ENCODE measurements at regions not wholly inside any gene's neighbourhood (a gene's known extent, or its start where the extent isn't known, plus 50 kb on each side); places are given as distances from the start of the nearest gene placed in this dataset.

DNA sequence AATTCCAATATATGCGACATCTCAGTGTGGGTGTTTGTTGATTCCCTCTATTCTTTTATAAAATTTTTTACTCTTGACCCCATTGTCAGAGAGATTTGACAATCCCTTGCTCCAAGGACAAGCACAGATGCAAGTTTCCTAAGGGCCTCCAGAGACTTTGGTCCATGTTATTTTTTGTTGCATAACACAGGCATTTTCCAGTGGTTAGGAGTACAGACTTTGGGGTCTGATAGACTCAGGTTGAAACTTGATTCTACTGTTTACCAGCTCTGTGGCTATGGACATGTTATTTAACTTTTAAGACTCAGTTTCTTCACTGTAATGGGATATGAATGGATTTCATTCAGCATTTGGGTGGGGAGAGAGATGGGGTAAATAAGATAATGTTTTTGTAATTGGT is 361.3 kb downstream of the ENC1 start:
- no peak for DNase-seq

DNA sequence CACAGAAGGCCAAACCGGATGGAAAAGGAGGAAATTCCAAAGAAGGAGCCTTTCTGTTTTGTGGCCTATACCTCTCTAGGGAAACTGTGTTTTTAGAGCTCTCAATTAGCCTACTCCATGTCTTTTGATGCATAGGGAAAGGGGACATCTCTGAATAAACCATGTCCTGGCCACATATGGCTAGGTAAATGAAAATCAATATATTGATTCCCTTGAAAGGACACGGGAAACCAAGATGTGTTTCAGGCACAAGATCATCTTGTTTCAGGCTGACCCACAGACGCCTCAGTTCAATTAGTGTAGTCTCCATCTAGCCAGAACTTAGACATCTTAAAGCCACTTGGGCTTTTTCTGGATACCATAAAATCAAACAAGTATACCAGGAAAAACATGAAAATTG is 363.1 kb downstream of the ENC1 start:
- DNase-seq = no peak

DNA sequence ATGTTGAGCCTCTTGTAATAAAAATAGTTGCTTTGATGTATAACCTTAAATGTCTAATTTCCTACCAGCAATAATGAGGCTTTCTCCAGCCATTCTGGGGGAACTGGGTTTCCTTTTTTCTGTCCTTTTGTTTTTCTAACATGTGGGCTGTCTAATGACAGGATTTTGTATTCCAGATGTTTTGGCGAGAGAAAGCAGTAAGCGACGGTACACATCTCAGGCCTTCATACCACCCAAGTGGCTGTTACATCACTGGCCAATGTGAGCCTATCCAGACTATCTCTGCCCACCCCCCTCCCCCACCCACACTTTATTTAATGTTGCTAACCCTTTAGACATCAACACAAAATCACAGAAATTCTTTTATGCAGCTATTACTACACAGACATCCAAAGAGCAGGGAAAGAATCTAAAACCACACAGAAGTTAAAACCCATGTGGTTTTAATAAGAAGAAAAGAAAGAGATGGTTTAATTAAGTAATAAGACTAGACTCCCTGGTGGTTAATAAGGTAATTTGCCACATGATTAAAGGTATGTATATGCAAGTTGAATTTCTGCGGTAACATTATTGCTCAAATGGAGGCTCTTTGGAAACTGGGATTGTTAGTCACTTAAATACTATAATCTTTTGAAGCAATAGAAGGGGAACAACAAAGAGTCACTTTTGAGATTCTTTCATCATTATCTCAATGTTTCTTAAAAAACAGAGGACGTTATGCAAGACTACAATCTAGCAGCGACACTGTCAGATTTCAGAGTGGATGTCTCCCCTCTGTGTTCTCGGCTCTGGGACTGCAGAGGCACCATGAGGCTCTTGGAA is 365.1 kb downstream of the ENC1 start:
- no peak for DNase-seq

DNA sequence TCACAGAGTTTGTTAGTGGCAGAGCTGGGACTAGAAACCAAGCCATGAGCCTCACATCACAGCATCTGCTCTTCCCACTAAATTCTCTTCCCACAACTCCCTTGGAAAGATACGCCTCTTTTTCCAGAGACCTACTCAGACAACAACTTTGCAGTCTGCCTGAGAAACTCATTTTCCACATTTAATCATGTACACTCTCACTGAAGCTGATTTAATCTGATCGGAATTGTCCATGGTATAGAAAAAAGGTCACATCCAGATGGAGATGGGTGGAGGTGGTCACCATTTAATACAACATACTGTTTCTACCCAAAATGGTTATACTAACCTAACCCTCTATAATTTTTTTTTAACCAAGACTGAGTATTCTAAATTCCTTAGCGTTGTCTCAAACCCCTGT is 366.2 kb downstream of the ENC1 start:
- DNase-seq = no peak

DNA sequence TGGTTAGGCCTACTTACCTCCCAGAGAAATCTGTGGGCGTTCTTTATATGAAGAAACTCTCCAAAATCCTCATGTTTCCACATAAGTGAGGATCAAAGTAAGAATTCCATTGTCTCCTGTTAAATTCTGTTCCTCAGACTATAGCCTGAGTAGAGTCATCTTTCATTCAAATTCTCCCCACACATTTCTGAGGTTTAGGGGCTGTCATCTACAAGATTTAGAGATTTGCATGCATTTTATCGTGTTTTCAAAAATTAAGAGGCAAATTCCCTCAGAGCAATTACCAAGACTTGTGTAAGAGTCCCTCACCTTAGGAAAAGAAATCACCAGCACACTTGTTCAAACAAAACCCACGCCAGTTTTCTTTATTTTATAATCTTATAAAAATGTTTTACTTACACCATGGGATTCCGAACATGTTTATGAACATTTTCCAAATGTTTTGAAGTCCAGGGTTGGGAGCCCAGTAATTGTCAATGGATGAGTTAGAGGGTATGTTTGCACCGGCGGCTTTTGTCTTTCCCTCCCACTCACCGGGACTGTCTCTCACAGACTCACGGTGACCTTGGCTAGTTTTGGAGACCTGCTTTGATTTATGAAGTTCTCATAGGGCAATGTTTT is 367.6 kb downstream of the ENC1 start:
- DNase-seq = no peak

DNA sequence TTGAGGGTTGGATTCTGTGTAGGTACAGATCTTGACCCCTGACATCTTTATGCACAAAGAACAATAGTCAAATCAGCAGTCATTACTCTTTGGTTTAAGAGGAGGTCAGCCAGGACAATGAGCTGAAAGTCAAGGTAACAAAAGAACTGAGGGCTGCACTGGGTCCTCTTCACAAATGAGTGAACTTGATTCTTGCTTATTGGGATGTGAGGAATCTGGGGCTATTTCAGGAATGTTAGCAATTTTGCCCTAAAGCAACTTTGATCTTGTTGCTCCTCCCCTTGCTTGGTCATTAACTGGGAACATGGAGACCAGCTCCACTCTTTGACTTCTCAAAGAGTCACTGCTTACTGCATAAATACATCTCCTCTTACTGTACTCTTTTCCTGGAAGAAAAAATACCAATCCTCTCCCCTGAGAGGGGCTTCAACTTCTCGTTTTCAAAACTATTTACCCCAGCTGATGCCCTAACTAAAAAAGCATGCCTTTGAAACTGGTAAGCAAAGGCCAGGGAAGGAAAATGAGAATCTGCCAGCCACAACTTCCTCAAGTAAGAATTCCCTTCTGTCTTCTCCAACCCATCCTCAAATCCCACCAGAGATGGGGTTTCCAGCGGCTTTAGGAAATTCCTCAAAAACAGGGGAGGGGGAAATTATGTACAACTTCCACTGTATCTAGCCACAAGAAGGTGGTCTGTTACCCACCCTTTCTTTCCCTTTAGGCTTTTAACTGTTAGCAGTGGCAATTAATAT is 368.3 kb downstream of the ENC1 start:
- DNase-seq = no peak

DNA sequence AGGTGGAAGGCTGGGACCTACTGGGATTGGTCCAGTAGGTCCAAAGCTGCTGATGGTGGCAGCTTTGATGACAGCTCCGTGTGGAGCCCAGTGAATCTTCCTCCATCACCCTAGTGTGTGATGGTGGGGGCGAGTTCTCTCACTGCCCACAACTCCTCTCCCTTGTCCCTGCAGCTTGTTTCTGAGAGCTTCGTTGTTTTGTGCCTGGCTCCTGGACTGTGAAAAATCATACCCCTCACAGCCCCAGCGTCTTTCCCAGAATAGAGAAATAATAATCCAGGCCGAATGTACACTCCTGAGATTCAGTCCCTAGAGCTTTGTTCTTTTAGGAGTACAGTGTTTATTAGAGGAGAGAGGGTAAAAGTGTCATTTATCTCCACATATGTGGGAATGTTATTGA is 372.2 kb downstream of the ENC1 start:
- DNase-seq = no peak

DNA sequence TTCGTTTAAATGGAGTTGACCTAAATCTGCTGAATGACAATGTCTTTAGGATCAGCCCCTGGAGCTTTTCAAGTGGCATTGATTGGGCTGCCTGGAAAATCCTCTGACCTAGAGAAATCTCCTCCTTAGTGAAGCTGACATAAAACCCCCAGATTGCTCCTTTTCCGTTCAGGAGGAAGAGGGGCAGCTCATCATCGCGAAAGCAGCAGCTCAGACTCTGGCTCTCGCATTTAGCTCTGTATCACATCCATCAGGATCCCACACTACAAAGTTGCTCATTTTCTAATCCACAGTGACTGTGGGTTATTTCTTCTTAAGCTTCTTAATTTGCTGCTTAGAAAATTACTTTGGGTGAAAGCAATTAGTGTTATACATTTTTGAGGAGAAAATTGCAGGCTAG is 373.7 kb downstream of the ENC1 start:
- DNase-seq = peak; percentile 24

DNA sequence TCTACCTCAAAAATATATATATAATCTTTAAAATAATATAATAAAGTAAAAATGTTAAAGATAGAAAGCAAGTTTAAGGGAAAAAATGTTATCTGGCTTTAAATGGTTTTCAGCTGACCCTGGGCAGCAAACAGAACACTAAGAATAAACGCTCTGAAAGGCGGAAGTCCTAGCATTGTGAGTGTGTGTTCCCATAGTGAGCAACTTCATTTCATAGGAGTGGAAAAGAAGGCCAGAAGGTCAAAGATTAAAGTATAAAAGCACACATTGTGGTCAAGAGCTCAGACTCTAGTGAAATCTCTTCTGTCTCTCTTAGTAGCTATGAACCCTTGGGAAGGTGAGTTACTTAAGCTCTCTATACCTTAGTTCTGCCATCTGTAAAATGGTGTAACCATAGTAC is 374.4 kb downstream of the ENC1 start:
- no peak for DNase-seq

DNA sequence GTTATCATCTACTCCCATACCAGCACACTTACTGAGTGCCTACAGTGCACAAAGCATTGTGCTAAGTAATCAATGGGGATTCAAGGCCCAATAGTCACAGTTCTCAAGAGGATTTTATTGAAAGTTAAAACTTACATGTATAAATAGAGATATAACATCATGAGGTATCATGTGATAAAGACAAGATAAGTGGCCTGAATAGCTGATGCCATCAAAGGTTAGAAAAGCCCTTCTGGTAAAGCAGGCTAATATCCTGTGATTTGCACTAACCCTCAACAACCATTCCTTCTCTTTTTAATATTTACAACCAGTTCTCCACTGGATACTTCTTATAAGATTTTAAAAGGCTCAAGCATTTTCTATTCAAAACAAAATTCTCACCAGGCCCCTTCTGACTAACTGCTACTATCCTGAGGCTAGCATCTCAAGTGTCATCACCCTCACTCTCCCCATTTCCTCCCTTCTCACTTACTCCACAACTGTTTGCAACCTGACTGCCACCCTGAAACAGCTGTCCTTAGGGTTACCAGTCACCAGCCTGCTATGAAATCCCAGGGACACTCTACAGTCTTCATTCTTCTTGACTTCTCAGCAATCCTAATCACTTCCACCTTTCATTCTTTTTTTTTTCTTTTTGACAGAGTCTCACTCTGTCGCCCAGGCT is 377.9 kb downstream of the ENC1 start:
- DNase-seq = peak; percentile 37

DNA sequence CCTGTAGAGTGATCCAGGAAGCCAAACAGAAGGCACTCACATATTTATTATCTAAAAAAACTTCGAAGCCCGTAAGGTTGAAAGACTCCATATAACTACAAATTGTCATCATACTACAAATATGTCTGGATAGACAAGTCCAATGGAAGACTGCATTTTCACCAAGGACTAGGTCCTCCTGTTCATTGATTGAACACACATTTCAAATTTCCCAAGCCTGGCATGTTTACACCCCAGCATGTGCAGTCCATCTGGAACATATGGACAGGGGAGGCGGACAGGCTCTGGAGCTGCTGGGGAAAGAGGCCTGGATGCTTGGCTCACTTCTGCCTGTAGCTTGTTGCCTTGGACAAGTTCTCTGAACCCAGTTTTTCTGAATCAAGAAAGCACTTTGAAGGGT is 378.7 kb downstream of the ENC1 start:
- DNase-seq = peak; percentile 67

DNA sequence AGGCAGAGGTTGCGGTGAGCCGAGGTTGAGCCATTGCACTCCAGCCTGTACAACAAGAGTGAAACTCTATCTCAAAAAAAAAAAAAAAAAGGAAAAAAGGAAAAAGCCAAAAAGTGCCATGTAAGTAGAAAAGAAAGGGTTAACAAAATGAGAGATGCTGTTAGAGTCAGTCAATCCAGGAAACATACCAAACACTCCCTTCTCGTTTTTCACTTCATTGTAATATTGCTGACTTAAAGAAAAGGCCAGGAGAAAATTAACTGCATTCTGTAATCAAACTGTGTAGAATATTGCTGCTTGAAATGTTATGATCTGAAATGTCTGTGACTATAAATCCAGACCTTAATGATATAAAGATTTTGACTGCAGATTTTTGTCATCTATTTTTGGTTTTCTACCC is 379.1 kb downstream of the ENC1 start:
- no peak for DNase-seq

DNA sequence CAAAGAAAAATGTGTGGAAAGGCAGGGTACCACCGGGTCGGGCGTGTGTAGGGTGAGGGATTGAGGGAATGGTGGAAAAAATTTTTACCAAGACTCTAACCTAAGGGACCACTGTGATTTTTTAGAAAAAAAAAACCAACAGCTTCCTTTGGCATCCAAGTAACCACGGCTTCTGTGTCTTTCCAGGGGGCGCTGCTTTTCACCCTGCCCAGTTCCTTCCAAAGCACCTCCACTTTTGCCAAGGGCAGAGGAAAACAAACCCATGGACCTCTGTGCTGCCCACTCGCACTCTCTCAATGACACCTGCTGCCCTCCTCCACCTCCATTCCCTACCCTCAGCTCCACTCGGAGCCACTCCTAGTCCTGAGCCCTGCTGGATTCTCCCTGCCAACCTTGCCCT is 381.0 kb downstream of the ENC1 start:
- DNase-seq = no peak

DNA sequence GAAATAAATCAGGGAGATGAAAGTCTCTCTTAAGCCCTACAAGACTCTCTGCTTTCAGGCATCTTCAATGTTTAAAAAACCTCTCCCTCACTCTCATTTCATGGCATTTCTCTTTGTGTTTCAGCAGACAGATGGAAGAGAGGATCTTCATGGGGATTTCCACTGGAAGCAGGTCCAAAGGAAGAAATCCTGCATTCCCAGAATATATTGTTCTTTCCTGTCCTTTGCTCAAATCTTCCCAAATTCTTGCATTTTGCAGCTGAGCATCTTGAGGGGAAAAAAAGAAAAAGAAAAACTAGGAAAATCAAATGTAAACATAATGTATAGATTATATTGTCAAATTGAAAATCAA is 382.2 kb downstream of the ENC1 start:
- no peak for DNase-seq

DNA sequence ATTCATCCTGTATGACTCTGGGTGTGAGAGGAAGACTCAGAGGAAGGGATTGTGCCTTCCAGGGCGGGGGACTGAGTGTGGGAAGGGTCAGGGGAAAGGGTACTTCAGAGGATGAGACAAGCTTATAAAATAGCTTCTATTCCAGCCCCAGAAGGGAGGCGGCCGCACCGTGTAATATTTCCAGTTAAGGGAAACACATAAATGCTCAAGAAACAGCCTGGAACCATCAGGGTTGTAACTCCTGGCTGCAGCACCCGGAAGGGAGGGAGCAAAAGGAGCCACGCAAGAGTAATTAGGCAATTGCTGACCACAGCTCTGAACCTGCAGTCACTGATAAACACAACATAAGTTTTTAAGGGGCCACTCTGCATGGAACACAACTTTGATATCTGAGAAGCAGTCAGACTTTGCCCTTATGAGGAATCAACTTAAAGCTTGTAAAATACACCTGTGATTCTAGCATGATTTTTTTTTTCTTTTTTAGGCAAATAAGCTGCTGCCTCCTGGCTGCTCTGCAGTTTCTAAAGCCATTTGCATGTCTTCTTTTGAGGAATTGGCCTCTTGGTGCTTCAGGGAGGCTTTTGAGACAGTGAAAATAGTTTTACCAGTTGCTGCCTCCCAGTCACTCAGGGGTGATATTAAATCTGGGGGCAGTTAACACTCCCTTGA is 382.7 kb downstream of the ENC1 start:
- peak; percentile 64 for DNase-seq

DNA sequence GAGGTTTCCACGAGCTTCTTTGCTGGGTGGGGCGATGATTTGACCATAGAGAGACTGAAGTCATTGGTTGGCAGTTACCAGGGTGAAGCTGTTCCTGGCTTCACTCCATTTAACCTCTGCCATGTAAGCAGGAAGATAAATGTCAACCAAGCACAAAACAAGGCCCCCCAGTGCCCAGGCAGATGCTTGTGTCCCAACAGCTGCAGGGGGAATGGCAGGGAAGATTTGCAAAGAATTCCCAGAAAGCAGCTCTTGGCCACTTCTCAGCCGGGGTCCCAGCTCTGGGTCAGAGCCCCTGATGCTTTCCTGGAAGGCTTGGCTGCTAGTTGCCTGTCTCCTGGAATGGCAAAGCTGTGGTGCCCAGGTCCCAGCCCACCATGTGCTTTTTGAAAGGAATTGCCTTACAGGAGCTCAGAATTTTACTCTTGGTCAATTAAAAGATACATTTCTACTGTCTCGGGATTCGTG is 383.4 kb downstream of the ENC1 start:
- peak; percentile 72 for DNase-seq

DNA sequence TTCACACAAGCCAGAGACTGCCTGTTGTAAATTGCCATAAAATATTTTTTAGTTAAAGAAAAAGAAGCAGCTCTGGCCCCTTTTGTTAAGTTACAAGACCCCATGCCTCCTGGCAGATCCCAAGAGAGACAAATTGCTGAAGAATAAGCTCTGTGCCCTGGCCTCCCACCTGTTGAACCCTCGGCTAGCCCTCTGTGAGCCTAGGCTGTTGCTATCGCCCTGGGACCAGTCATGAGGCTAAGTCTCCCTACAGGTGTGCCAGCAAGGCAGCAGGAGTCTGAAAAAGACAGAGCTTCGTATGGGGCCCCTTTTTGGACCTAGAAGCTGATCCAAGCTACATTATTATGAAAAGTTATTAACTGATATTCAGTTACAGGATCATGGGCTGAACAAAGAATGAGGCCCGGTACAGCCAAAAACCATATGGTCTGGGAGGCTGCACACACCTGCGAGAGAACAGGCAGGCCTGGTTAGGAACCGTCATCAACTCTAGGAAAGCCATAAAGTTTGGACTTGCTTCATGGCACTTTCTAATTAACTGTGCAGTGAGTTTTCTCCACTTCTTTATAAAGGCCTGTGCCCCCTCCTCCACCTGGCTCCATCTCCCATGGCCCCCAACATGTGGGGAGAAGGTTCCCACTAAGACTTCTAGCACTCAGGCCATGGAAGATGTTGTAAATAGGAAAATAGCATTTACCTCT is 384.7 kb downstream of the ENC1 start:
- no peak for DNase-seq

DNA sequence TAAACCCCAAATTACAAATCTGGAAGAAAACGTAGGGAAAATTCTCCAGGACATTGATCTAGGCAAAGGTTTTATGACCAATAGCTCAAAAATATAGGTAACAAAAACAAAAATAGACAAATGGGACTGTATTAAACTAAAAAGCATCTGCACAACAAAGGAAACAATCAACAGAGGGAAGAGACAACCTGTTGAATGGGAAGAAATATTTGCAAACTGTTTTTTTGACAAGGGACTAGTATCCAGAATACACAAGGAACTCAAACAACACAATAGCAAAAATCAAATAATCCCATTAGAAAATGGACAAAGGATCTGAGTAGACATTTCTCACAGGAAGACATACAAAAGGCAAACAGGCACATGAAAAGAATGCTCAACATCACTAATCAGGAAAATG is 386.3 kb downstream of the ENC1 start:
- no peak for DNase-seq

DNA sequence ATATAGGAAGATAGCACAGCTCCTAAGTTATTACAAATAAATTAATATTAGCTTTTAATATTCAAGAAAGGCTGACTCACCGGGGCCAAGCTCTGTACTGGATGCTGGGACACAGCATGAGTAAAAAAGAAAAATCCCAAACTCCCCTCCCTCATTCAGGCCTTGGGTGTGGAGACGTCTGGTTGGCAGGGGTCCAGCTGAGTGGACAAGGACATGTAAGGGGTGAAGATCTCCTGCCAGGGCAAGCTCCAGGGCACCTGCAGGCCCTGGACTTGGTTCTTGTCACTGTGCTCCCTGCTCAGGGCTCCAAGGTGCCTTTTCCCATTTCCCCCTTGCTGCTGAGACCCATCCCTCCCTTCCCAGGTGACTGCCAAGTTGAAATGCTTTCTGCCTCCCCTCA is 388.5 kb downstream of the ENC1 start:
- DNase-seq = peak; percentile 19

DNA sequence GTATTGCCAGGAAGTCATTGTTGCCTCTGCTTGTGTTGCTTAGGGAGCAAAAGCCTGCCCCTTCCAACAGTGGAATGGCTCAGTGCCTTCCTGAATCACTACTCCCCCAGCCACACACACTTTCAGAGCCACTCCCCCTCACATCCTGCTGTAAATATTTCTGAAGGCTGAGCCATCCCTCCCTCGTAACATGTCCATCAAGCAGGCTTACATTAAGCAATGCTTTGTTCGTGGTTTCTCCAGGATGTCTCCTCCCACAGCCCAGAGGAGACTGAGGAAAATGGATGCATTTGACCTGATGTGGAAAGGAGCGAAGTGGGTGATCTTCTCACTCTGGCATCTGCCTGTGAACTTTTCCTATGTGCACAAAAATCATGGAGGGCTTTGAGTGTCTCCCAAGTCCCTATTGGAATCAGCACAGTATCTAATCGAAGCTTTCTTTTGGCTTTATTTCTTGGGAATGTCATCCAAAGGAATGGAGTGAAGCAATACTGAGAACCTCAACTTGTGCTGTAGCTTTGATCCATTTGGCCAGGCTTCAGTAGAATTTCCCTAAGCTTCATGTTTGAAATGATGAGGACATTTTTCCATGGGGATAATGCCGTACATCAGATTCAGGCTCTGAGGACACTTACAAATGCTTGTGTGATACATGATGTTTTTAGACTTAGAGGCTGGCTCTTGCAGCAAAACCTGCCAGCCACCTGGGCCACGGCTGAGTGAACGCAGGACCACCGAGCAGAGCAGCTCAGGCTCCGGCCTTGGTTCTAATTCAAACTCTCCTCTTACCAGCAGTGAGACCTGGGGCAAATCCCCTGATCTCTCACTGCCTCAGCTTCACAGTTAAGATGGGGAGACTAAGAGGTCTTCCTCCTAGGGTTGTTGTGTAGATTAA is 389.1 kb downstream of the ENC1 start:
- DNase-seq = peak; percentile 82

All from NCI-H69 (cell line).